ENCODE measurements at regions not wholly inside any gene's neighbourhood (a gene's known extent, or its start where the extent isn't known, plus 50 kb on each side); places are given as distances from the start of the nearest gene placed in this dataset.

DNA sequence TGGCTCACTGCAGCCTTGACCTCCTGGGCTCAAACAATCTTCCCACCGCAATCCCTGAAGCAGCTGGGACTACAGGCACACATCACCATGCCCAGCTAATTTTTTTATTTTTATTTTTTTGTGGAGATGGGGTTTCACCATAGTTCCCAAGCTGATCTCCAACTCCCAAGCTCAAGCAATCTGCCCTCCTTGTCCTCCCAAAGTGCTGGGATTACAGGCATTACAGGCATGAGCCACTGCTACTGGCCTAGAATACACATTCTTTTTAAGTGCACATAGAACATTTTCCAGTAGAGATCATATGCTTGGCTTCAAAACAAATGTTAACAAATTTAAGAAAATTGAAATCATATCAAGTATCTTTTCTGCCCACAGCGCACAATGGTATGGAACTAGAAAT, 176.8 kb upstream of the MARCKS start:
- TF ChIP-seq POLR2A (IDR thresholded peaks at IDR 0.05; ENCODE audit: low read length) (no peak), GATA1 (IDR thresholded peaks at IDR 0.05; ENCODE audit: low read depth, low read length) (no peak)
